BLaER1 (cell line): ENCODE measurements at regions not wholly inside any gene's neighbourhood (a gene's known extent, or its start where the extent isn't known, plus 50 kb on each side); places are given as distances from the start of the nearest gene placed in this dataset.

Experiments used
- H3K27ac ChIP-seq: shearing (Covaris generic); formaldehyde crosslinking; 2 replicates; pipeline ENCODE4 v1.8.1; 2022
- H3K27me3 ChIP-seq: shearing (Covaris generic); formaldehyde crosslinking; 2 replicates; pipeline ENCODE4 v1.8.1; 2022
- H3K36me3 ChIP-seq: shearing (Covaris generic); formaldehyde crosslinking; 2 replicates; pipeline ENCODE4 v1.8.1; 2022
- H3K4me1 ChIP-seq: shearing (Covaris generic); formaldehyde crosslinking; 2 replicates; pipeline ENCODE4 v1.8.1; 2022
- H3K4me2 ChIP-seq: shearing (Covaris generic); formaldehyde crosslinking; 2 replicates; pipeline ENCODE4 v1.8.1; 2022
- H3K4me3 ChIP-seq: shearing (Covaris generic); formaldehyde crosslinking; 2 replicates; pipeline ENCODE4 v1.8.1; 2022
- H3K9ac ChIP-seq: shearing (Covaris generic); formaldehyde crosslinking; 2 replicates; pipeline ENCODE4 v1.8.1; 2022
- H3K9me3 ChIP-seq: shearing (Covaris generic); formaldehyde crosslinking; 2 replicates; pipeline ENCODE4 v1.8.1; 2022
- H4K20me1 ChIP-seq: shearing (Covaris generic); formaldehyde crosslinking; 2 replicates; pipeline ENCODE4 v1.8.1; 2022
- Cebpa-rat ChIP-seq: shearing (Covaris generic); IDR thresholded peaks from 2 replicates; pipeline ENCODE4 v1.8.1; 2022

DNA sequence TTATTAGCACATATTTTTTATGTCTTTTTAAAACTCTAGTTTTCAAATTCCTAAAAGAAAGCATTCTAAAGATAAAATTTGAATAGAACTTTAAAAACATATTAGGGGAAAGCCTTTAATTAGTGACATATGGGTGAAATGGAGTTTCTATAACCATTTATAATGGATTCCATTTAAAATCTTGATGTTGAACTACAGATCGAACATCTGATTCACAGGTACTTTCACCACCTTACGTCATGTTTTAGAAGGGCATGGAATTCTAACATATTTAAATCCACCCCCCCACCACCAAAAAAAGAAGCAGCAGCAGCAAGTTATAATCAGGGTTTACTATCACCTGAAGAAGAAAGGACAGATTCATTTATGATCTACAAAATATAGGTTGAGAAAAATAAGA is 298.4 kb downstream of the SMOC2 start:
- no peaks in the 10 kb centered on the region for H3K27me3 ChIP-seq
- no peak overlapping the region for H3K9ac ChIP-seq
- no peak for TF ChIP-seq Cebpa-rat
- peaks cover 18% of the 10 kb centered on the region for H3K9me3 ChIP-seq
- H3K4me2 ChIP-seq: no peak overlapping the region
- no peak overlapping the region for H3K4me3 ChIP-seq
- no peak overlapping the region for H3K27ac ChIP-seq
- H4K20me1 ChIP-seq: no peaks in the 10 kb centered on the region
- H3K4me1 ChIP-seq: no peaks in the 10 kb centered on the region
- H3K36me3 ChIP-seq: no peaks in the 10 kb centered on the region

DNA sequence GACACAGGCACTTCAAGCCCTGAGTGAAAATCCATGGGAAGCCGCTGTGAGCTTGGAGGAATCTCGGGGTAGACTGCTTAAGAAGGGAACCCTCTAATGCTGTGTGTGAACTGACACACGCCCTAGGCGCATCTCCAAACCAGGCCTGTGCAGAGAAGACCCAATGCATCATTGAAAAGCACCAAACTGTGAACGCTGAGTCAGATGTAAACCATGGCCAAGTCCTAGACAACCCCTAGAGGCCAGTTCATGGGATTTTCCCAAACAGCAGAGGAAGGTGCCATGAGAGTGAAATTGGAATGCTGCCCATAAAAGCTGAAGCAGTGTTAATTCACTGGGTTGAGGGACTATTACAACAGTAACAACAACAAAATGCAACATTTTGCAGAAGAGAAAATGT is 296.5 kb downstream of the SMOC2 start:
- H3K27ac ChIP-seq: no peak overlapping the region
- TF ChIP-seq Cebpa-rat: no peak
- no peak overlapping the region for H3K4me2 ChIP-seq
- peaks cover 18% of the 10 kb centered on the region for H3K9me3 ChIP-seq
- no peaks in the 10 kb centered on the region for H3K27me3 ChIP-seq
- no peaks in the 10 kb centered on the region for H3K36me3 ChIP-seq
- no peak overlapping the region for H3K9ac ChIP-seq
- H3K4me1 ChIP-seq: no peaks in the 10 kb centered on the region
- no peak overlapping the region for H3K4me3 ChIP-seq
- H4K20me1 ChIP-seq: no peaks in the 10 kb centered on the region

GRCh38 chr6:168737014-168737413 is 296.0 kb downstream of the SMOC2 start:
- Histone ChIP-seq H3K4me1 (no peaks in the 10 kb centered on the region), H3K27me3 (no peaks in the 10 kb centered on the region), H3K36me3 (no peaks in the 10 kb centered on the region), H3K9ac (no peak overlapping the region), H3K4me2 (no peak overlapping the region), H4K20me1 (no peaks in the 10 kb centered on the region), H3K4me3 (no peak overlapping the region), H3K27ac (no peak overlapping the region), H3K9me3 (peaks cover 18% of the 10 kb centered on the region)
- no peak for TF ChIP-seq Cebpa-rat

DNA sequence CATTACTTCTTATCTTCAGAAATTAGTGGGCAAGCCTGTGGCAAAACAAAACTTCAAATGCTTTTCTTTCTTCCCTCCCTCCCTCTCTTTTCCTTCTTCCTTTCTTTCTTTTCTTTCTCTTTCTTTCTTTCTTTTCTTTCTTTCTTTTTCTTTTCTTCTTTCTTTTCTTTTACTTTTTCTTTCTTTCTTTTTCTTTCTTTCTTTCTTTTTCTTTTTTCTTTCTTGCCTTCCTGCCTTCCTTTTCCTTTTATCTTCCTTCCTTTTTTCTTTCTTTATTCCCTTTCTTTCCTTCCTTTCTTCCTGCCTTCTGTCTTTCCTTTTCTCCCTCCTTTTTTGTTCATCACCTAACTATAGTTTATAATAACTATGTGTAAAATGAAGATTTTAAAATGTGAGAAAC is 295.1 kb downstream of the SMOC2 start:
- Histone ChIP-seq H3K27me3 (no peaks in the 10 kb centered on the region), H3K36me3 (no peaks in the 10 kb centered on the region), H3K4me1 (no peaks in the 10 kb centered on the region), H4K20me1 (no peaks in the 10 kb centered on the region), H3K27ac (no peak overlapping the region), H3K9me3 (peaks cover 18% of the 10 kb centered on the region), H3K9ac (no peak overlapping the region), H3K4me3 (no peak overlapping the region), H3K4me2 (no peak overlapping the region)
- no peak for TF ChIP-seq Cebpa-rat

DNA sequence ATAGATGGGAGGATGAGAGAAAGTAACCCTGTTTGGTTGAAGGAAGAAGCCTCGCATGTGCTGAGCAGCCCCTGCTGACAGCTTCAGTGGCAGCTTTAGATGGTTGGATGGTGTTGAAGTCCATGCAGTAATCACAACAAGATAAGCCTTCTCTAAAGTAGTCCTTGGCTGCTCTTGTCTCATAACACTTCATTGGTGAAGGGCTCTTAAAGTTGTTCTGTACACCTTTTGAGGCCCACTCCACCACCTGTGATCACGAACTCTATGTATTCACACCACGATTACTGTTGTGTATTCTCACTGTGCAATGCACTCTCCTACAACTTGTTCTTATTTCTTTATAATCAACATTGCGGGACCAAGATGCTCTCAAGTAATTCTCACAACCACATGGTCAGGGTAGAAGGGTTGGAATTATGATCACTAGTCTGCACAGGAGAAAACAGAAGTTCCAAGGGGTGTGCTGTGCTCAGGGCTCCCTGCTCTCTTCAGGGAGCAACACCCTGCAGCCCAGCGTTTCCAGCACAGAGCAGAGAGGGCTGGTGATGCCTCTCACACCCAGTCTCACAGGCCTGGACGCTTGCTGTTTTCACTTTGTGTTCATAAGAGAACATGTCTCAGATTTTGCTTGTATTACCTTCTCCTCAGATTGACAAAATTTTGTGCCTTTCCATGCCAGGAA is 294.4 kb downstream of the SMOC2 start:
- Histone ChIP-seq H3K9me3 (peaks cover 18% of the 10 kb centered on the region), H4K20me1 (no peaks in the 10 kb centered on the region), H3K4me3 (no peak overlapping the region), H3K4me1 (no peaks in the 10 kb centered on the region), H3K9ac (no peak overlapping the region), H3K4me2 (no peak overlapping the region), H3K36me3 (no peaks in the 10 kb centered on the region), H3K27ac (no peak overlapping the region), H3K27me3 (no peaks in the 10 kb centered on the region)
- no peak for TF ChIP-seq Cebpa-rat

DNA sequence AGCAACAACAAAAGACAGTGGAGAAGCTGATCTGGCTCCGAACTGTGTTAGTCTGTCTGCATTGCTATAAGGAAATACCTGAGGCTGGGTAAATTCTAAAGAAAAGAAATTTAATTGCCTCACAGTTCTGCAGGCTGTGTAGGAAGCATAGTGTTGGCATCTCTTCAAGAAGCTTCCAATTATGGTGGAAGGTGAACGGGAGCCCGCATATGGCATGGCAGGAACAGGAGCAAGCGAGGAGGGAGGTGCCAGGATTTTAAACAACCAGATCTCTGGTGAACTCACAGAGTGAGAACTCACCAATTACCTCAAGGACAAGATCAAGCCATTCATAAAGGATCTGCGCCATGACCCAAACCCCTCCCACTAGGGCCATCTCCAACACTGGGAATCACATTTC is 293.5 kb downstream of the SMOC2 start:
- H4K20me1 ChIP-seq: no peaks in the 10 kb centered on the region
- peaks cover 18% of the 10 kb centered on the region for H3K9me3 ChIP-seq
- H3K4me3 ChIP-seq: no peak overlapping the region
- no peaks in the 10 kb centered on the region for H3K36me3 ChIP-seq
- H3K27me3 ChIP-seq: no peaks in the 10 kb centered on the region
- no peak for TF ChIP-seq Cebpa-rat
- no peak overlapping the region for H3K9ac ChIP-seq
- H3K27ac ChIP-seq: no peak overlapping the region
- no peak overlapping the region for H3K4me2 ChIP-seq
- H3K4me1 ChIP-seq: no peaks in the 10 kb centered on the region

DNA sequence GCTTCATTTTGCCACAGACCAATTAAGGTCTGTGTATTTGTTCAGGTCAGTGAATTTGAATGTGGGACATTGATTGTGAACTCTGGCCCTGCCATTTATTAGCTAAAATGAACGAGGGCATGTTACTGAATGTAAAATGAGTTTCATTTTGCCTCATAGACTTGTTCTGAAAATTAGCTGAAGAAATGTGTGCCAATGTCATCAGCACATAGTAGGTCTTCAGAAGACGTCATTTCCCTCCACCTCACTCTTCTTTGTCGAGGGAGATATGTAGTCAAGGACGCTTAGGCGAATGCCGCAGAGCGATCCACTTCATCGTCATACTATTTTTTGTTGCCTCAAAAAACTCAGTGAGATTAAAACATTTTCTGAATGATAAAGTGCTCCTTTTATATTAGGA is 291.7 kb downstream of the SMOC2 start:
- H4K20me1 ChIP-seq: no peaks in the 10 kb centered on the region
- H3K9ac ChIP-seq: no peak overlapping the region
- H3K4me1 ChIP-seq: no peaks in the 10 kb centered on the region
- H3K4me2 ChIP-seq: no peak overlapping the region
- H3K27ac ChIP-seq: no peak overlapping the region
- H3K9me3 ChIP-seq: peaks cover 7% of the 10 kb centered on the region
- H3K4me3 ChIP-seq: no peak overlapping the region
- H3K36me3 ChIP-seq: no peaks in the 10 kb centered on the region
- H3K27me3 ChIP-seq: no peaks in the 10 kb centered on the region
- TF ChIP-seq Cebpa-rat: no peak

DNA sequence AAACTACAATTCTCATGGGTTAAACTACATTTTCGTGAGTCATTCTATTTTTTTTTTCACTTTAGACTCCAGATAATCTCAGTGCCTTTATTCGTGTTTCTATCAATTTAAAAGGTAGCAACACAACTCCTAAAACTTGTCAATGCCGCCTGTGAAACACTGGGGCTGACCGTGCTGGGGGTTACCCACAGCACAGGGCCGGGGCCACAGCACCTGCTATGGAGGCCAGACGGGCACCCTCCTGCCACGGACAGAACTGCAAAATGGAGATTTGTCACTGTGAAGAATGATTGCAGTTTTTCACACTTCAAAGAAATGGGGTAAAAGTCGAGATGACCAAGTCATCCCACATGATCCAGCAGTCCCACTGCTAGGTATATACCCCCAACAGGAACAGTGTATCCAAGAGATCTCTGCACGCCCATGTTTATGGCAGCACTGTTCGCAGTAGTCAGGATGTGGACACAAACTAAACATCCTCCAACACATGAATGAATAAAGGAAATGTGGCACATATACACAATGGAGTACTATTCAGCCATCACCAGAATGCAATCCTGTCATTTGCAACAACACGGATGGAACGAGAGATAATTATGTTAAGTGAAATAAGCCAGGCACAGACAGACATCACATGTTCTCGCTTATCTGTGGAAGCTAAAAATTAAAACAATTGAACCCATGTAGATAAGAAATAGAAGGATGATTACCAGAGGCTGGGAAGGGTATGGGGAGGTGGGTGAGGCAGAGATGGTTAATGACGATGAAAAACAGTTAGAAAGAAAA is 290.1 kb downstream of the SMOC2 start:
- Histone ChIP-seq H3K9ac (no peak overlapping the region), H3K9me3 (no peaks in the 10 kb centered on the region), H3K4me3 (no peak overlapping the region), H3K4me2 (no peak overlapping the region), H3K36me3 (no peaks in the 10 kb centered on the region), H3K4me1 (peaks cover 4% of the 10 kb centered on the region), H3K27ac (no peak overlapping the region), H3K27me3 (no peaks in the 10 kb centered on the region), H4K20me1 (no peaks in the 10 kb centered on the region)
- TF ChIP-seq Cebpa-rat: no peak

DNA sequence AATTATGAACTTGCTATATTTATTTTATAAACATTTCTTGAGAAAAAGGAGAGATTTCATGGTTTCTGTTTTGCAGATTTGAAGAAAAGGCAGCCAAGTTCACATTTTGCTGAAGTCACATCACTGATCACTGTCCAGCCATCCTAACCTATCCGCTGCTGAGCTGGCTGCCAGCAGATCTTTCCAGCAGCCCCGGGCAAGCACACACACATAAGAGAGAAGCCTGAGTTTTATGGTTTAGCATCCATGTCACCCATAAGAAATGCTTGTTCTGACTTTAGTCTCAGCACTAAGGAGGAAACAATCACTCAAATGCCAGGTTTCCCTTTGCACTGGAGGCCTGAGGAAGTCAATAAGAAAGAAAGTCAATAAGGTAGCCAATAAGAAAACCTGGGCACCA is 287.1 kb downstream of the SMOC2 start:
- Histone ChIP-seq H3K27me3 (no peaks in the 10 kb centered on the region), H3K9me3 (no peaks in the 10 kb centered on the region), H3K4me1 (peaks cover 28% of the 10 kb centered on the region), H3K4me2 (no peak overlapping the region), H4K20me1 (no peaks in the 10 kb centered on the region), H3K36me3 (no peaks in the 10 kb centered on the region), H3K4me3 (no peak overlapping the region), H3K9ac (no peak overlapping the region), H3K27ac (no peak overlapping the region)
- TF ChIP-seq Cebpa-rat: no peak

- Histone ChIP-seq H3K9ac (no peak overlapping the region), H3K4me3 (no peak overlapping the region), H3K27ac (no peak overlapping the region), H3K4me1 (peaks cover 28% of the 10 kb centered on the region), H4K20me1 (no peaks in the 10 kb centered on the region), H3K36me3 (no peaks in the 10 kb centered on the region), H3K9me3 (no peaks in the 10 kb centered on the region), H3K27me3 (no peaks in the 10 kb centered on the region), H3K4me2 (0 out of 2 replicates have a peak overlapping the region, but pooled peaks have one; percentile 80)
- no peak for TF ChIP-seq Cebpa-rat
These were observed 285.4 kb downstream of the SMOC2 start for GRCh38 chr6:168726312-168726856.
